ENCODE measurements at regions not wholly inside any gene's neighbourhood (a gene's known extent, or its start where the extent isn't known, plus 50 kb on each side); places are given as distances from the start of the nearest gene placed in this dataset.

GRCh38 chr2:118387509-118387908 is 299.2 kb downstream of the INSIG2 start:
- no peaks in the 10 kb centered on the region for H3K9me1 ChIP-seq (ENCODE audit: control insufficient read depth, insufficient read depth, low read length)
- H4K20me1 ChIP-seq (replicated peaks; ENCODE audit: control insufficient read depth, insufficient read depth, low read length) = no peaks in the 10 kb centered on the region
- no peaks in the 10 kb centered on the region for H3K79me2 ChIP-seq (ENCODE audit: control insufficient read depth, insufficient read depth, low read length)
- H3K36me3 ChIP-seq (ENCODE audit: control insufficient read depth, insufficient read depth, low read length) = no peaks in the 10 kb centered on the region
- DNase-seq (ENCODE audit: extremely low read depth in 1 of 4, low spot score in 3 of 4) = no peak
- no peak overlapping the region for H3K4me2 ChIP-seq (ENCODE audit: insufficient read depth, low read length)
- intact Hi-C loops (cut with micrococcal nuclease) (no loop called here), in situ Hi-C loops (cut with MboI) (no loop called here)
- FAIRE-seq = no peak
- H3K27ac ChIP-seq (ENCODE audit: extremely low read depth, low read depth, low read length) = no peak overlapping the region
- H3K27me3 ChIP-seq (ENCODE audit: control insufficient read depth in 2 of 2, insufficient read depth in 2 of 2, low read length in 2 of 2) = no peaks in the 10 kb centered on the region
- no peak overlapping the region for H3K9ac ChIP-seq (ENCODE audit: insufficient read depth in 1 of 2, low read depth in 2 of 2, low read length in 2 of 2)
- 0% methylated on average over 1 of the region's 1 CpG for WGBS (ENCODE audit: insufficient coverage, low coverage, missing lambda C conversion rate)
- ATAC-seq = no peak
- H3K4me1 ChIP-seq (replicated peaks in 1 of 2; ENCODE audit: control insufficient read depth in 2 of 2, insufficient read depth in 2 of 2, low read length in 2 of 2) = no peaks in the 10 kb centered on the region
- POLR2A ChIA-PET = interaction anchor here (0.8 kb wide), 1 partner anchor 17 kb away, joined by 3 read pairs; no protein-coding TSS in a partner anchor
- no peak overlapping the region for H2AFZ ChIP-seq (ENCODE audit: low read depth, low read length)
- BruUV-seq (replicated peaks) = no TSS peak
- H3K9me3 ChIP-seq (replicated peaks; ENCODE audit: control insufficient read depth, insufficient read depth, low read depth, low read length) = no peaks in the 10 kb centered on the region
- no peak overlapping the region for H3K4me3 ChIP-seq
- CTCF ChIA-PET (ENCODE audit: low intra/inter-chr PET ratio) = no interaction called here
- TF ChIP-seq MXD1 (CRISPR knock-in tag; IDR thresholded peaks at IDR 0.05; ENCODE audit: borderline replicate concordance, poor library complexity, severe bottlenecking) (no peak), ZFPM2 (CRISPR knock-in tag; IDR thresholded peaks at IDR 0.05) (no peak), FOXO4 (CRISPR knock-in tag; IDR thresholded peaks at IDR 0.05) (no peak), NFE2 (IDR thresholded peaks at IDR 0.05; ENCODE audit: low read depth) (peak; percentile 33), ZNF12 (CRISPR knock-in tag; IDR thresholded peaks at IDR 0.05) (no peak), RNF2 (IDR thresholded peaks at IDR 0.05) (no peak), BCLAF1 (IDR thresholded peaks at IDR 0.05; ENCODE audit: borderline replicate concordance in 1 of 2, control insufficient read depth in 1 of 2, low read depth in 2 of 2, low read length in 1 of 2) (no peak), DNMT1 (IDR thresholded peaks at IDR 0.05) (no peak), HNRNPL (IDR thresholded peaks at IDR 0.05; ENCODE audit: low read depth, low read length) (no peak), CREB3 (tag; conservative IDR thresholded peaks at IDR 0.05; ENCODE audit: low read depth) (no peak), MAFG (tag; conservative IDR thresholded peaks at IDR 0.05) (peak; percentile 30), ZNF133 (CRISPR knock-in tag; IDR thresholded peaks at IDR 0.05) (no peak), ZNF280B (CRISPR knock-in tag; IDR thresholded peaks at IDR 0.05) (no peak), ZNF347 (CRISPR knock-in tag; IDR thresholded peaks at IDR 0.05; ENCODE audit: low read depth) (no peak), NFE2L1 (tag; IDR thresholded peaks at IDR 0.05; ENCODE audit: borderline replicate concordance, low read depth) (no peak), PPARD (CRISPR knock-in tag; IDR thresholded peaks at IDR 0.05) (no peak)

All from K562 (cell line).